ENCODE measurements at regions not wholly inside any gene's neighbourhood (a gene's known extent, or its start where the extent isn't known, plus 50 kb on each side); places are given as distances from the start of the nearest gene placed in this dataset.

DNA sequence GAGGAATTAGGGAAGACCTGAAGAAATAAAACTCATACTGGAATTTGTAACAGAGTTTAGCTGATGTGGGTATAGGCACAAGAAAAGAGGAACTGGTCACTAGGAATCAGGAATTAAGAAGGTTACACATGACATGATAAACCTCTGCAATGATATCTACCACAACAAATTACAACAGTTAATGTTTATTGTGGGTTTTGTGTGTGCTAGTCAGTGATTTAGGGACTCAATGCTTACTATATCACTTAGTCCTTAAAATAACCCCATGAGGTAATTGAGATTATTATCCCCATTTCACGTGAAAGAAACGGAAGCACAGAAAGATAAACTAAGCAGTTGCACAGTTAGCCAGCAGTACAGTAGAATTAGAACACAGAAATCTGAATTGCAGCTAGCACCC is 415.8 kb upstream of the ZEB2 start:
- Histone ChIP-seq H3K27ac (ENCODE audit: low read depth, low read length) (no peak overlapping the region), H3K9me3 (ENCODE audit: control insufficient read depth in 1 of 2, insufficient read depth in 1 of 2, low read depth in 1 of 2, low read length in 2 of 2) (no peaks in the 10 kb centered on the region), H3K9me2 (ENCODE audit: insufficient read depth) (no peaks in the 10 kb centered on the region), H3K4me3 (replicated peaks in 1 of 2; ENCODE audit: low read depth in 1 of 2, low read length in 2 of 2) (no peak overlapping the region), H3K4me2 (ENCODE audit: low read length) (no peak overlapping the region), H3K27me3 (ENCODE audit: insufficient read depth, low read length) (no peaks in the 10 kb centered on the region), H3K79me2 (ENCODE audit: insufficient read depth, low read length) (no peaks in the 10 kb centered on the region), H2AFZ (ENCODE audit: low read depth, low read length, poor library complexity, severe bottlenecking) (no peak overlapping the region), H3K36me3 (ENCODE audit: control insufficient read depth in 1 of 2, insufficient read depth in 2 of 2, low read length in 2 of 2) (no peaks in the 10 kb centered on the region), H3K4me1 (ENCODE audit: control insufficient read depth in 1 of 2, insufficient read depth in 2 of 2, low read length in 2 of 2) (peaks cover 0 to 5% of the 10 kb centered on the region in 2 experiments; a peak in 2 of 4 replicates), H4K20me1 (ENCODE audit: insufficient read depth) (no peaks in the 10 kb centered on the region), H3K9ac (ENCODE audit: low read length) (no peak overlapping the region)
- ChIA-PET CTCF (no interaction called here), RAD21 (ENCODE audit: low non-redundant PET in 1 of 2, low total read pairs in 2 of 2, uncharacterized antibody in 2 of 2, unreplicated experiment in 2 of 2) (no interaction called here), POLR2A (no interaction called here)
- BruUV-seq (replicated peaks): no TSS peak
- intact Hi-C loops (cut with micrococcal nuclease): no loop called here
- ATAC-seq (no peak), DNase-seq (ENCODE audit: low read depth, low spot score) (no peak)
- no peak for TF ChIP-seq EGR1 (IDR thresholded peaks at IDR 0.05; ENCODE audit: low read depth)
- TF ChIP-seq FOSL1 (IDR thresholded peaks at IDR 0.05; ENCODE audit: low read depth): no peak

- Histone ChIP-seq H3K9ac (ENCODE audit: low read length) (no peak overlapping the region), H3K4me2 (ENCODE audit: low read length) (no peak overlapping the region), H3K4me3 (replicated peaks in 1 of 2; ENCODE audit: low read depth in 1 of 2, low read length in 2 of 2) (no peak overlapping the region), H3K79me2 (ENCODE audit: insufficient read depth, low read length) (no peaks in the 10 kb centered on the region), H3K27ac (ENCODE audit: low read depth, low read length) (no peak overlapping the region), H3K9me3 (ENCODE audit: control insufficient read depth in 1 of 2, insufficient read depth in 1 of 2, low read depth in 1 of 2, low read length in 2 of 2) (no peaks in the 10 kb centered on the region), H3K36me3 (ENCODE audit: control insufficient read depth in 1 of 2, insufficient read depth in 2 of 2, low read length in 2 of 2) (no peaks in the 10 kb centered on the region), H3K4me1 (ENCODE audit: control insufficient read depth in 1 of 2, insufficient read depth in 2 of 2, low read length in 2 of 2) (peaks cover 0 to 5% of the 10 kb centered on the region in 2 experiments; a peak in 2 of 4 replicates), H3K9me2 (ENCODE audit: insufficient read depth) (no peaks in the 10 kb centered on the region), H3K27me3 (ENCODE audit: insufficient read depth, low read length) (no peaks in the 10 kb centered on the region), H4K20me1 (ENCODE audit: insufficient read depth) (no peaks in the 10 kb centered on the region), H2AFZ (ENCODE audit: low read depth, low read length, poor library complexity, severe bottlenecking) (no peak overlapping the region)
- DNase-seq (ENCODE audit: low read depth, low spot score): no peak
- ATAC-seq: no peak
- intact Hi-C loops (cut with micrococcal nuclease): no loop called here
- POLR2A ChIA-PET: no interaction called here
- BruUV-seq (replicated peaks): no TSS peak
- CTCF ChIA-PET: no interaction called here
- RAD21 ChIA-PET (ENCODE audit: low non-redundant PET in 1 of 2, low total read pairs in 2 of 2, uncharacterized antibody in 2 of 2, unreplicated experiment in 2 of 2): no interaction called here
- TF ChIP-seq EZH2phosphoT487 (IDR thresholded peaks at IDR 0.05; ENCODE audit: borderline replicate concordance) (no peak), TCF7L2 (IDR thresholded peaks at IDR 0.05; ENCODE audit: borderline replicate concordance, extremely low read depth, insufficient read depth, insufficient read length) (no peak), FOSL1 (IDR thresholded peaks at IDR 0.05; ENCODE audit: low read depth) (no peak), SP1 (IDR thresholded peaks at IDR 0.05; ENCODE audit: low read depth) (no peak), ZFX (IDR thresholded peaks at IDR 0.05) (no peak), CTCF (IDR thresholded peaks at IDR 0.05 in 2 of 3, conservative IDR thresholded peaks at IDR 0.05 in 1 of 3; ENCODE audit: borderline replicate concordance in 1 of 3, insufficient read depth in 1 of 3, low read depth in 2 of 3, low read length in 2 of 3) (no peak), JUND (IDR thresholded peaks at IDR 0.05) (no peak), EZH2 (IDR thresholded peaks at IDR 0.05) (no peak), ELF1 (IDR thresholded peaks at IDR 0.05; ENCODE audit: borderline replicate concordance, low read depth) (no peak), EGR1 (IDR thresholded peaks at IDR 0.05; ENCODE audit: low read depth) (no peak), POLR2A (IDR thresholded peaks at IDR 0.05; ENCODE audit: borderline replicate concordance, extremely low read depth, insufficient read depth, insufficient read length) (no peak)
- TF ChIP-seq, protein P1, sequence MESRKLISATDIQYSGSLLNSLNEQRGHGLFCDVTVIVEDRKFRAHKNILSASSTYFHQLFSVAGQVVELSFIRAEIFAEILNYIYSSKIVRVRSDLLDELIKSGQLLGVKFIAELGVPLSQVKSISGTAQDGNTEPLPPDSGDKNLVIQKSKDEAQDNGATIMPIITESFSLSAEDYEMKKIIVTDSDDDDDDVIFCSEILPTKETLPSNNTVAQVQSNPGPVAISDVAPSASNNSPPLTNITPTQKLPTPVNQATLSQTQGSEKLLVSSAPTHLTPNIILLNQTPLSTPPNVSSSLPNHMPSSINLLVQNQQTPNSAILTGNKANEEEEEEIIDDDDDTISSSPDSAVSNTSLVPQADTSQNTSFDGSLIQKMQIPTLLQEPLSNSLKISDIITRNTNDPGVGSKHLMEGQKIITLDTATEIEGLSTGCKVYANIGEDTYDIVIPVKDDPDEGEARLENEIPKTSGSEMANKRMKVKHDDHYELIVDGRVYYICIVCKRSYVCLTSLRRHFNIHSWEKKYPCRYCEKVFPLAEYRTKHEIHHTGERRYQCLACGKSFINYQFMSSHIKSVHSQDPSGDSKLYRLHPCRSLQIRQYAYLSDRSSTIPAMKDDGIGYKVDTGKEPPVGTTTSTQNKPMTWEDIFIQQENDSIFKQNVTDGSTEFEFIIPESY (IDR thresholded peaks at IDR 0.05; ENCODE audit: extremely low read depth, insufficient replicate concordance, low read length): no peak
Observed at GRCh38 chr2:144935191-144935590, 415.3 kb upstream of the ZEB2 start.
